Gastrocnemius medialis (tissue), 4 donors: ENCODE measurements at regions not wholly inside any gene's neighbourhood (a gene's known extent, or its start where the extent isn't known, plus 50 kb on each side); places are given as distances from the start of the nearest gene placed in this dataset.

ENCODE experiments used
- ATAC-seq, 2 donors: fragments of 150-250 bp; one replicate each; pipeline ENCODE4 v1.9.1; 2016
- DNase-seq, 2 donors: peaks; one replicate each; pipeline ENCODE4 v3.0.0-alpha.2; 2019
- H3K27ac ChIP-seq, 4 donors: fragments of 200-600 bp; sonication (generic); 1 replicate in 1 of 4; 2 replicates in 3 of 4; pipeline ENCODE4 v1.5.1; 2016 to 2018; ENCODE audit warnings: mild to moderate bottlenecking in 2 of 4, moderate library complexity in 1 of 4
- H3K27me3 ChIP-seq, 3 donors: fragments of 200-600 bp; sonication (generic) in 2 of 3; 1 replicate in 1 of 3; 2 replicates in 2 of 3; pipeline versions ENCODE4 v1.5.1 to v1.6.0; 2016 to 2019; ENCODE audit warnings: mild to moderate bottlenecking in 1 of 3, moderate library complexity in 1 of 3
- H3K36me3 ChIP-seq, 2 donors: fragments of 200-600 bp; sonication (generic) in 1 of 2; one replicate each; pipeline ENCODE4 v1.5.1; 2017 to 2018
- H3K4me1 ChIP-seq, 2 donors: fragments of 200-600 bp; sonication (generic) in 1 of 2; one replicate each; pipeline ENCODE4 v1.5.1; 2016 to 2017; ENCODE audit warnings: mild to moderate bottlenecking in 2 of 2
- H3K4me3 ChIP-seq, 4 donors: fragments of 200-600 bp; sonication (generic) in 3 of 4; 1 replicate in 1 of 4; 2 replicates in 3 of 4; pipeline ENCODE4 v1.5.1; 2016 to 2019; ENCODE audit warnings: mild to moderate bottlenecking in 2 of 4
- H3K9me3 ChIP-seq, 3 donors: fragments of 200-600 bp; sonication (generic) in 2 of 3; 1 replicate in 1 of 3; 2 replicates in 2 of 3; pipeline ENCODE4 v1.5.1; 2016 to 2019
- CTCF ChIP-seq, 5 experiments: fragments of 450-650 bp in 3 of 5; fragments of 200-600 bp in 2 of 5; sonication (generic) in 2 of 5; IDR thresholded peaks in 4 of 5; conservative IDR thresholded peaks in 1 of 5; 1 replicate in 4 of 5; 2 replicates in 1 of 5; pipeline ENCODE4 v1.5.1; 2016 to 2019; ENCODE audit warnings: antibody characterized with exemption in 5 of 5, mild to moderate bottlenecking in 3 of 5, moderate library complexity in 3 of 5
- POLR2A ChIP-seq, 2 donors: fragments of 450-650 bp; IDR thresholded peaks; one replicate each; pipeline ENCODE4 v1.6.1; 2017; ENCODE audit warnings: antibody characterized with exemption in 2 of 2, mild to moderate bottlenecking in 2 of 2, moderate library complexity in 2 of 2
- in situ Hi-C, 4 donors: fragments of 200-750 bp; cut with MboI; loops; one replicate each; pipeline versions ENCODE4 v1.15.0 to v1.8.0; 2017; ENCODE audit warnings: low sequenced_read_pairs in 4 of 4
- intact Hi-C: fragments of 100-400 bp; cut with DNase I; formaldehyde crosslinking; loops from one replicate; pipeline ENCODE4 v1.15.1; 2023; ENCODE audit warnings: low total_unique reads

- Histone ChIP-seq H3K27me3 (no peaks in the 10 kb centered on the region), H3K4me1 (no peaks in the 10 kb centered on the region), H3K27ac (no peak overlapping the region), H3K4me3 (no peak overlapping the region), H3K9me3 (no peaks in the 10 kb centered on the region), H3K36me3 (no peaks in the 10 kb centered on the region)
- intact Hi-C loops (no loop called here), in situ Hi-C loops (no loop called here)
- DNase-seq (no peak), ATAC-seq (peak in 1 of 2 donors; percentile 70)
- no peak for TF ChIP-seq CTCF (IDR thresholded peaks at IDR 0.05 in 4 of 5, conservative IDR thresholded peaks at IDR 0.05 in 1 of 5)
- no peak for TF ChIP-seq POLR2A (IDR thresholded peaks at IDR 0.05)
Observed at GRCh38 chr9:87076825-87077224, 129.5 kb upstream of the GAS1 start.

- intact Hi-C loops, result no loop called here
- ATAC-seq, result no peak
- TF ChIP-seq POLR2A (IDR thresholded peaks at IDR 0.05) (no peak), CTCF (IDR thresholded peaks at IDR 0.05 in 4 of 5, conservative IDR thresholded peaks at IDR 0.05 in 1 of 5) (no peak)
- H3K27ac ChIP-seq, result no peak overlapping the region
- H3K27me3 ChIP-seq, result no peaks in the 10 kb centered on the region
- in situ Hi-C loops, result no loop called here
- H3K4me1 ChIP-seq, result no peaks in the 10 kb centered on the region
- H3K9me3 ChIP-seq, result no peaks in the 10 kb centered on the region
- H3K36me3 ChIP-seq, result no peaks in the 10 kb centered on the region
- DNase-seq, result no peak
- H3K4me3 ChIP-seq, result no peak overlapping the region
Observed at GRCh38 chr9:87077986-87078385, 130.7 kb upstream of the GAS1 start.

- Histone ChIP-seq H3K9me3 (no peaks in the 10 kb centered on the region), H3K4me3 (no peak overlapping the region), H3K27me3 (no peaks in the 10 kb centered on the region), H3K36me3 (no peaks in the 10 kb centered on the region), H3K4me1 (no peaks in the 10 kb centered on the region), H3K27ac (no peak overlapping the region)
- intact Hi-C loops (no loop called here), in situ Hi-C loops (no loop called here)
- ATAC-seq, result no peak
- no peak for DNase-seq
- peak in 1 of 5 experiments; percentile 18 for TF ChIP-seq CTCF (IDR thresholded peaks at IDR 0.05 in 4 of 5, conservative IDR thresholded peaks at IDR 0.05 in 1 of 5)
- TF ChIP-seq POLR2A (IDR thresholded peaks at IDR 0.05), result no peak
Observed at GRCh38 chr9:87080512-87081264, 133.4 kb upstream of the GAS1 start.

- H3K27me3 ChIP-seq, result no peaks in the 10 kb centered on the region
- no peaks in the 10 kb centered on the region for H3K36me3 ChIP-seq
- no peak for ATAC-seq
- no peak overlapping the region for H3K4me3 ChIP-seq
- H3K27ac ChIP-seq, result no peak overlapping the region
- no peak for TF ChIP-seq POLR2A (IDR thresholded peaks at IDR 0.05)
- no peak for TF ChIP-seq CTCF (IDR thresholded peaks at IDR 0.05 in 4 of 5, conservative IDR thresholded peaks at IDR 0.05 in 1 of 5)
- H3K4me1 ChIP-seq, result no peaks in the 10 kb centered on the region
- DNase-seq, result no peak
- intact Hi-C loops (no loop called here), in situ Hi-C loops (no loop called here)
- no peaks in the 10 kb centered on the region for H3K9me3 ChIP-seq
Observed at GRCh38 chr9:87081503-87081902, 134.2 kb upstream of the GAS1 start.

GRCh38 chr9:87083986-87084385 lies 136.7 kb upstream of the GAS1 start:
- H3K27me3 ChIP-seq, result no peaks in the 10 kb centered on the region
- ATAC-seq (no peak), DNase-seq (no peak)
- TF ChIP-seq POLR2A (IDR thresholded peaks at IDR 0.05), result no peak
- TF ChIP-seq CTCF (IDR thresholded peaks at IDR 0.05 in 4 of 5, conservative IDR thresholded peaks at IDR 0.05 in 1 of 5), result no peak
- intact Hi-C loops, result no loop called here
- no peak overlapping the region for H3K4me3 ChIP-seq
- peaks cover 12 to 13% of the 10 kb centered on the region in 2 donors for H3K4me1 ChIP-seq
- no peak overlapping the region for H3K27ac ChIP-seq
- no peaks in the 10 kb centered on the region for H3K36me3 ChIP-seq
- in situ Hi-C loops, result no loop called here
- H3K9me3 ChIP-seq, result no peaks in the 10 kb centered on the region
